OCI-LY7 (cell line): ENCODE measurements at regions not wholly inside any gene's neighbourhood (a gene's known extent, or its start where the extent isn't known, plus 50 kb on each side); places are given as distances from the start of the nearest gene placed in this dataset.

Experiments used
- EZH2phosphoT487 ChIP-seq: fragments of 200-600 bp; sonication (generic); IDR thresholded peaks from 2 replicates; pipeline ENCODE4 v1.6.1; 2018; ENCODE audit warnings: low read depth, borderline replicate concordance, mild to moderate bottlenecking, mixed run types, antibody characterized with exemption, low read length, moderate library complexity, mixed read lengths
- TF ChIP-seq, protein P1 (sequence below): fragments of 200-600 bp; sonication (generic); conservative IDR thresholded peaks from 2 replicates; pipeline ENCODE4 v1.5.1; 2014; ENCODE audit warnings: mild to moderate bottlenecking, antibody characterized with exemption, low read length, moderate library complexity, mixed read lengths

DNA sequence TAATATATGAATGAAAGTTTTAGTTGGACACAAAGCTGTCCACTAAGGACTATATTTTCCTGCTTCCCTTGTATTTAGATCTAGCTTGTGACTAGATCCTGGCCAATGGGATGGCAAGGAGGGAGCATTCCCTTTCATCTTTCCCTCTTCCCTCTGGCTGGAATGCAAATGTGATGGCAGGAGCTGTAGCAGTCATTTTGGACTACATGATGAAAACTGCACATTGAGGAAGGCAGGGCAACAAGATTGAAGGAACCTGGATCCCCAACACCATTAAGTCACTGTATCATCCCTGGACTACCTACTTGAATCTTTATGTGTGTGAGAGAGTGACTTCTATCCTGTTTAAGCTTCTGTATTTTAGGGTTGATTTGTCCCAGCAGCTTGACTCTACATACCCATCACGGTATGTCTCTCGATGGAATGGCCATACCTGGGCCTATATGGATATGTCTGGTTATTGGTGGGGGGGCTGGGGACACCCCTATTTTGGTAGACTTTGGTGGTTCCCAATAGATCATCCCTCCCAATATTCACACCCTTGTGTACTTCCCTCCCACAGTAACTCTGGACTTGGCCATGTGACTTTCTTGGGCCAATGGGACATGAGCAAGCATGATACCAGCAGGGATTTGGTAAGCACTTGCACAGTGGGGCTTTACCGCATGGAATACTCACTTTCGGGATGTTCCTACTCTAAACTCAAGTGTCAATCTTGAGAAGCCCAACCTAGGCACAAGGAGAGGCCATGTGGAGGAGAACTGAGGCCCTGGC, 128.5 kb downstream of the VEGFA start:
- TF ChIP-seq, protein P1, sequence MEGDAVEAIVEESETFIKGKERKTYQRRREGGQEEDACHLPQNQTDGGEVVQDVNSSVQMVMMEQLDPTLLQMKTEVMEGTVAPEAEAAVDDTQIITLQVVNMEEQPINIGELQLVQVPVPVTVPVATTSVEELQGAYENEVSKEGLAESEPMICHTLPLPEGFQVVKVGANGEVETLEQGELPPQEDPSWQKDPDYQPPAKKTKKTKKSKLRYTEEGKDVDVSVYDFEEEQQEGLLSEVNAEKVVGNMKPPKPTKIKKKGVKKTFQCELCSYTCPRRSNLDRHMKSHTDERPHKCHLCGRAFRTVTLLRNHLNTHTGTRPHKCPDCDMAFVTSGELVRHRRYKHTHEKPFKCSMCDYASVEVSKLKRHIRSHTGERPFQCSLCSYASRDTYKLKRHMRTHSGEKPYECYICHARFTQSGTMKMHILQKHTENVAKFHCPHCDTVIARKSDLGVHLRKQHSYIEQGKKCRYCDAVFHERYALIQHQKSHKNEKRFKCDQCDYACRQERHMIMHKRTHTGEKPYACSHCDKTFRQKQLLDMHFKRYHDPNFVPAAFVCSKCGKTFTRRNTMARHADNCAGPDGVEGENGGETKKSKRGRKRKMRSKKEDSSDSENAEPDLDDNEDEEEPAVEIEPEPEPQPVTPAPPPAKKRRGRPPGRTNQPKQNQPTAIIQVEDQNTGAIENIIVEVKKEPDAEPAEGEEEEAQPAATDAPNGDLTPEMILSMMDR = no peak
- TF ChIP-seq EZH2phosphoT487 = no peak
